Vagina (tissue), 2 donors: ENCODE measurements at regions not wholly inside any gene's neighbourhood (a gene's known extent, or its start where the extent isn't known, plus 50 kb on each side); places are given as distances from the start of the nearest gene placed in this dataset.

ENCODE experiments used
- POLR2AphosphoS5 ChIP-seq, 2 donors: sonication (generic); formaldehyde crosslinking; IDR thresholded peaks; one replicate each; pipeline ENCODE4 v1.9.0; 2017; ENCODE audit warnings: antibody characterized with exemption in 2 of 2, mild to moderate bottlenecking in 2 of 2, low read depth in 1 of 2; ENCODE audit not compliant: insufficient read depth in 1 of 2
- TF ChIP-seq, protein P1 (sequence below), 3 experiments: fragments of 450-650 bp in 2 of 3; fragments of 200-600 bp in 1 of 3; sonication (generic) in 1 of 3; IDR thresholded peaks; one replicate each; pipeline ENCODE4 v1.5.1; 2017 to 2019; ENCODE audit warnings: antibody characterized with exemption in 3 of 3, mild to moderate bottlenecking in 2 of 3, moderate library complexity in 2 of 3

DNA sequence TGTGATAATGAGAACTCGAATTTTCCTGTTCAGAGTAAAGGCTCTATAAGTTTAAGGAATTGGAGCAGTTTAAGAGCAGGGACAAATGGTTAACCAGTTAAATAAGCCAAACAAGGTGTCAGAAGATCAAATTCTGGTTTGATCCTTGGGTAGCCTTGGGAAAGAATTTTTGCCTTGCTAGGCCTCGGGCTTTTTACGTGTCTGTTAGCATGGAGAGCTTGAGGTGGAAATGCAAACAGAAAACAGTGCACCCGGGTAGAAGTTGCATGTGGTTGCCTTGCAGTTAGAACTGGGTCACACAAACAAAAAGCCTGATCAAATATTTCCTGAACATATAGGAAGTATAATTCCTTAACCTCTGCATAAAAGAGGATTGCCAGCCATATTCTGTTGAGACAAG lies 58.3 kb downstream of the RIN2 start:
- TF ChIP-seq, protein P1, sequence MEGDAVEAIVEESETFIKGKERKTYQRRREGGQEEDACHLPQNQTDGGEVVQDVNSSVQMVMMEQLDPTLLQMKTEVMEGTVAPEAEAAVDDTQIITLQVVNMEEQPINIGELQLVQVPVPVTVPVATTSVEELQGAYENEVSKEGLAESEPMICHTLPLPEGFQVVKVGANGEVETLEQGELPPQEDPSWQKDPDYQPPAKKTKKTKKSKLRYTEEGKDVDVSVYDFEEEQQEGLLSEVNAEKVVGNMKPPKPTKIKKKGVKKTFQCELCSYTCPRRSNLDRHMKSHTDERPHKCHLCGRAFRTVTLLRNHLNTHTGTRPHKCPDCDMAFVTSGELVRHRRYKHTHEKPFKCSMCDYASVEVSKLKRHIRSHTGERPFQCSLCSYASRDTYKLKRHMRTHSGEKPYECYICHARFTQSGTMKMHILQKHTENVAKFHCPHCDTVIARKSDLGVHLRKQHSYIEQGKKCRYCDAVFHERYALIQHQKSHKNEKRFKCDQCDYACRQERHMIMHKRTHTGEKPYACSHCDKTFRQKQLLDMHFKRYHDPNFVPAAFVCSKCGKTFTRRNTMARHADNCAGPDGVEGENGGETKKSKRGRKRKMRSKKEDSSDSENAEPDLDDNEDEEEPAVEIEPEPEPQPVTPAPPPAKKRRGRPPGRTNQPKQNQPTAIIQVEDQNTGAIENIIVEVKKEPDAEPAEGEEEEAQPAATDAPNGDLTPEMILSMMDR (IDR thresholded peaks at IDR 0.05), result no peak
- TF ChIP-seq POLR2AphosphoS5 (IDR thresholded peaks at IDR 0.05; ENCODE audit: insufficient read depth in 1 of 2, low read depth in 1 of 2), result no peak
